ENCODE measurements at regions not wholly inside any gene's neighbourhood (a gene's known extent, or its start where the extent isn't known, plus 50 kb on each side); places are given as distances from the start of the nearest gene placed in this dataset.

- TF ChIP-seq ZNF274 (IDR thresholded peaks at IDR 0.05; ENCODE audit: low read depth, low read length) = no peak
- H3K4me3 ChIP-seq (ENCODE audit: low read length) = no peak overlapping the region
Measured at GRCh38 chr5:29337030-29337429, 1856.5 kb upstream of the CDH6 start.

DNA sequence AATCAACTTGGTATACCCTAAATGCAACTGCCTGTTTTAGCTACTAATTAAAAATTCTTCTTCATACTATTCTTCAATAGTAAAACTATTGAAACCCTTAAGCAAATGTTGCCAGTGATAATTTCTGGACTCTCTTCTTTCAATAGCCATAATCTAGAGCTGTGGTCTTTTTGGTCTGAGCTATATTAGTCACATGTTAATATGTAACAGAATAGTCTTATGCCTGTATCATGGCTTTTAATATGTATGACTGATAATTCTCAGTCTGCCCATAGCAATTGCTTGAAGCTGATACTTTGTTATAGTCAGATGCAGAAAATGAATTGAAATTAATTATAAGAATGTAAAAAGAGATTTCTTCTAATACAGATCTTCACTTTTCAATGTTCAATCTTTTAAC, 1871.9 kb upstream of the CDH6 start:
- no peak for TF ChIP-seq ZNF274 (IDR thresholded peaks at IDR 0.05; ENCODE audit: low read depth, low read length)
- no peak overlapping the region for H3K4me3 ChIP-seq (ENCODE audit: low read length)

- H3K4me3 ChIP-seq (ENCODE audit: low read length) = no peak overlapping the region
- no peak for TF ChIP-seq ZNF274 (IDR thresholded peaks at IDR 0.05; ENCODE audit: low read depth, low read length)
Measured at GRCh38 chr5:29309359-29309758, 1884.1 kb upstream of the CDH6 start.

GRCh38 chr5:29307478-29307877, 1886.0 kb upstream of the CDH6 start:
- TF ChIP-seq ZNF274 (IDR thresholded peaks at IDR 0.05; ENCODE audit: low read depth, low read length) = no peak
- no peak overlapping the region for H3K4me3 ChIP-seq (ENCODE audit: low read length)

DNA sequence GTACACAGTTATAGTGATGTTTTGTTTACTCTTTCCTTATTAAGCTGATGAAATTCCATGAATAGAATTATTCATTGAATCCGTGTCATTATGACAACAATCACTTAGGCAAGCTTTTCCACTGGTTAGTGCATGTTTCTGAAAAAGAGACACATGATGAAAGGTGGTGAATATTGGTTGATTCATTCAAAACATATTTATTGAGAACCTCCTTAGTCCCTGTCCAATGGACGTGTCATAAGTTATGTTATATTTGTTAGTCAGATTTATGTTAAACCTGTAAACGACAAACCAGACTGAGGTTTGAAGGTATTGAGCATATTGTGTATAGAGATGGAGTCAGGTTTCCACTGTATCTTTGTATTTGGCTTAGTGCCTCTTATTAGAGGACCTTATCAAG, 1888.9 kb upstream of the CDH6 start:
- TF ChIP-seq ZNF274 (IDR thresholded peaks at IDR 0.05; ENCODE audit: low read depth, low read length) = no peak
- H3K4me3 ChIP-seq (ENCODE audit: low read length) = no peak overlapping the region

DNA sequence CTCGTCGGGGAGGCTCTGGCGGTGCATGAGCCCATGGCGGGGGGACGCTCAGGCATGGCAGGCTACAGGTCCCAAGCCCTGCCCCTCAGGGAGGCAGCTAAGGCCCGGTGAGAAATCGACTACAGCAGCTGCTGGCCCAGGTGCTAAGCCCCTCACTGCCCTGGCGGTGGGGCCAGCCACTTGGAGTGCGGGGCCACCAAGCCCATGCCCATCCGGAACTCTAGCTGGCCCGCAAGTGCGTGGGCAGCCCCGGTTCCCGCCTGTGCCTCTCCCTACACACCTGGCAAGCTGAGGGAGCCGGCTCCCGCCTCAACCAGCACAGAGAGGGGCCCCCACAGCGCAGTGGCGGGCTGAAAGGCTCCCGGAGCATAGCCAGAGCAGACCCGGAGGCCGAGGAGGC, 1896.9 kb upstream of the CDH6 start:
- no peak for TF ChIP-seq ZNF274 (IDR thresholded peaks at IDR 0.05; ENCODE audit: low read depth, low read length)
- no peak overlapping the region for H3K4me3 ChIP-seq (ENCODE audit: low read length)

DNA sequence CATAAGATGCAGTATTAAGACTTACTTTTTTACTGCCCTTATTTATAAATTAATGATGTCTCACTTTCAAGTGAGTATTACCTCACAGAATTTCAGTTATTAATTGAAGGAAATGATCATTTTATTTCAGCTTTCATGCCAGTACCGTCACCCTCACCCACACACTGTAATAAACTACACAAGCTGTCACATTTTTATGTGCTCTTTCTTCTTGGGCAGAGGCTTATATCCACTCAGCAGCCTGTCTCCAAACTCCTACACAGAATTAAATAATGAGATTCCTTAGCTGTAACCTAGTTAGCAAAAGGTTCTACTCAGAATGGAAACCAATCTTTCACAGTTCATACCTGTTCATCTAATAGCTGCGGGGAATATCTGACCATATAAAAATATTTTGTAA, 1915.8 kb upstream of the CDH6 start:
- H3K4me3 ChIP-seq (ENCODE audit: low read length) = no peak overlapping the region
- no peak for TF ChIP-seq ZNF274 (IDR thresholded peaks at IDR 0.05; ENCODE audit: low read depth, low read length)

DNA sequence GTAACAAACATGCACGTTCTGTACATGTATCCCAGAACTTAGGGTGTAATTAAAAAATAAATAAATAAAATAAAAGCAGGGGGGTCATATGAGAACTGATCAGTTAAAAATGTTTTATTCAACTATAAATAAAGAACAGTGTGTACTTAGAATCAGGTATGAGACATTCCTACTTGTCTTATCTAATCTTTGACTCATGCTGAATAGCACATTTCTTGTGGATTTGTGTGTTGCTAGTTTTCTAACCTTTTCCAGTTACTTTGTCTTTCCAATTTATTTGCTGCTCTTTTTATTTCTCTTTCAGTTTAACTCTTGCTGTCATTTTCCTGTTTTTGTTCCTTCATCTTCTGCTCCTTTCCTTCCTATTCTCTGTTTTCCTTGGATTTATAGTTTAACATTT, 1917.1 kb upstream of the CDH6 start:
- no peak overlapping the region for H3K4me3 ChIP-seq (ENCODE audit: low read length)
- TF ChIP-seq ZNF274 (IDR thresholded peaks at IDR 0.05; ENCODE audit: low read depth, low read length) = no peak

DNA sequence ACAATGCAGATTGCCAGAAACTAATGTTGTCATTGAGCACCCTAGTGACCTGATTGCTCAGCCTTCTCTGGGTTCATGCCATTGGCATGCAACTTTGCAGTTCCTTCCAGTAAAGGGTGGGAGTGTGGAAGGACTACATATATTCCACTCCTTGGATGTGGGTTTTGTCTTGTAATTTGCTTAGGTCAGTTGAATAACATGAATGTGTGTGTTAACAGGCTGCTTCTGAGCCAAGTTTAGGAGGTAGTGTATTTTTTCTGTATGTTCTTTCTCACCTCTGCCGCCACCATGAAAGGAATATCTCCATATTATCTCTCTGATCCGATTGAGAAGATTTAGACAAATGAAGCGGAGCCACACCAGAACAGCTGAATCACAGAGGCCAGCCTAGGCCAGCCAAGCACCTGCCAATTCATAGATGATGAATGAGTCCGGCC, 1929.6 kb upstream of the CDH6 start:
- no peak for TF ChIP-seq ZNF274 (IDR thresholded peaks at IDR 0.05; ENCODE audit: low read depth, low read length)
- H3K4me3 ChIP-seq (ENCODE audit: low read length) = no peak overlapping the region

- H3K4me3 ChIP-seq (ENCODE audit: low read length) = no peak overlapping the region
- TF ChIP-seq ZNF274 (IDR thresholded peaks at IDR 0.05; ENCODE audit: low read depth, low read length) = no peak
Measured at GRCh38 chr5:29262339-29263123, 1931.0 kb upstream of the CDH6 start.

- TF ChIP-seq ZNF274 (IDR thresholded peaks at IDR 0.05; ENCODE audit: low read depth, low read length) = no peak
Measured at GRCh38 chr5:29261213-29261612, 1932.3 kb upstream of the CDH6 start.

GRCh38 chr5:29252390-29252789, 1941.1 kb upstream of the CDH6 start:
- no peak for TF ChIP-seq ZNF274 (IDR thresholded peaks at IDR 0.05; ENCODE audit: low read depth, low read length)
- no peak overlapping the region for H3K4me3 ChIP-seq (ENCODE audit: low read length)

More at GRCh38 chr5:29261213-29261612, 1932.3 kb upstream of the CDH6 start:
- no peak overlapping the region for H3K4me3 ChIP-seq (ENCODE audit: low read length)

DNA sequence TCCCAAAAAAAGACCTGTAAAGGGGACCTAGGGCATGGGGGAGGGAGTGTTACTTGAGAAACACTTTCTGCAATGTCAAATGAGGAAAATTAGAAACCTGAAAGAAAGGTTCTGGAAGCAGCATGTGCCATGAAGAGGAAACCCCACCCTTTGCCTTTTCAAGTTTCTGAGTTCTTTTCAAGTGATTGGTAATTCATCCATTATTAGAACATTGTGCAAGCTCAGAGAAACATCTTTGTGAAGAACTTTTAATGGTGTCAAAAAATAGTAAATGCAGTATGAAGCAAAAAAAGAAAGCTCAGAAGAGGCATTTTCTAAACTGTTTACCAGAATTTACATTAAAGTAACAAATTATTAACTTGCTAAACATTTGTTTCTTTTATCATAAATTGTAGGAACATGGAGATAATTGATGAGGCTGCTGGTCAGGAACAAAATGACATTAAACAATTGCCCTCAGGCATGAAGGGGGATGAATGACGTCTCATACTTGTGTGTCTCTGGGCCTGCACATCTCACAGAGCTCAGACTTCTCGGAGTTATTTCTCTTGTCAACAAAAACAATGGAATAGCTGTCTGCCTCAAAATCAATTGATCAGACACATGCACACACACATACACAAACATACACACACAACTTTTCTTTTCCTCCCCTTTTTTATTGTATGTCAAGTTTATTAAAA, 1946.0 kb upstream of the CDH6 start:
- no peak overlapping the region for H3K4me3 ChIP-seq (ENCODE audit: low read length)
- no peak for TF ChIP-seq ZNF274 (IDR thresholded peaks at IDR 0.05; ENCODE audit: low read depth, low read length)

- H3K4me3 ChIP-seq (ENCODE audit: low read length) = no peak overlapping the region
- no peak for TF ChIP-seq ZNF274 (IDR thresholded peaks at IDR 0.05; ENCODE audit: low read depth, low read length)
Measured at GRCh38 chr5:29240379-29240778, 1953.1 kb upstream of the CDH6 start.

DNA sequence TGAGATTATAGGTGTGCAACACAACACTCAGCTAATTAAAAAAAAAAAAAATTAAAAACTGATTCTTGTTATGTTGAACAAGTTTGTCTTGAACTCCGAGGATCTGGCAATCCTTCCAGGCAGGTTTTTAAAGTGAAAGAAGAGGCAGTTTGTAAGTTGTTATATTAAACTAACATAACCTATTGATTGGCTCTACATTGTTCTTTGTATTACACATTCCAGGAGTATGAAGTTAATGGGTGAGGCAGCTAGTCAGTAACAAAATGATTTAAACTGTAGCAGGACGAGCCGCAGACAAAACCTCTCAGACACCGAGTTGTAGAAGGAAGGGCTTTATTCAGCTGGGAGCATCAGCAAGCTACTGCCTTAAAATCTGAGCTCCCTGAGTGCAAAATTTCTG, 1953.9 kb upstream of the CDH6 start:
- H3K4me3 ChIP-seq (ENCODE audit: low read length) = no peak overlapping the region
- no peak for TF ChIP-seq ZNF274 (IDR thresholded peaks at IDR 0.05; ENCODE audit: low read depth, low read length)
